HG03520 (cell line): ENCODE measurements at regions not wholly inside any gene's neighbourhood (a gene's known extent, or its start where the extent isn't known, plus 50 kb on each side); places are given as distances from the start of the nearest gene placed in this dataset.
A peak's percentile ranks its signal among the peaks of the same experiment; 100 is the strongest.
"Not testable (repeated sequence)": the region's sequence is repeated elsewhere in the genome, so short reads cannot be mapped to it uniquely, and the experiment has no call there.

ENCODE experiments used
- ATAC-seq: cut with Tn5 transposase; IDR thresholded peaks from one replicate; pipeline ENCODE4 v1.9.1; 2021; ENCODE audit warnings: mild to moderate bottlenecking, moderate library complexity; ENCODE audit not compliant: unreplicated experiment

- ATAC-seq: no peak
These were observed 94.9 kb upstream of the GOT2 start for GRCh38 chr16:58828901-58829545.

- ATAC-seq: no peak
These were observed 90.1 kb upstream of the GOT2 start for GRCh38 chr16:58824201-58824600.

DNA sequence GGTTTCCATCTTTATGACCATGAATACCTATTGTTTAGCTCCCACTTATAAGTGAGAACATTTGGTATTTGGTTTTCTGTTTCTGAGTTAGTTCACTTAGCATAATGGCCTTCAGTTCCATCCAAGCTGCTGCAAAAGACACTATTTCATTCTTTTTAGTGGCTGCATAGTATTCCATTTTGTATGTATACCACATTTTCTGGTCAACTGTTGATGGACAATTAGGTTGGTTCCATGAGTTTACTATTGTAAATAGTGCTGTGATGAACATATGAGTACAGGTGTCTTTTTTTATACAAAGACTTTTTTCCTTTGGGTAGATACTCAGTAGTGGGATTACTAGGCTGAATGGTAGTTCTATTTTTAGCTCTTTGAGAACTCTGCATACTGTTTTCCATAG lies 87.8 kb upstream of the GOT2 start:
- no peak for ATAC-seq

DNA sequence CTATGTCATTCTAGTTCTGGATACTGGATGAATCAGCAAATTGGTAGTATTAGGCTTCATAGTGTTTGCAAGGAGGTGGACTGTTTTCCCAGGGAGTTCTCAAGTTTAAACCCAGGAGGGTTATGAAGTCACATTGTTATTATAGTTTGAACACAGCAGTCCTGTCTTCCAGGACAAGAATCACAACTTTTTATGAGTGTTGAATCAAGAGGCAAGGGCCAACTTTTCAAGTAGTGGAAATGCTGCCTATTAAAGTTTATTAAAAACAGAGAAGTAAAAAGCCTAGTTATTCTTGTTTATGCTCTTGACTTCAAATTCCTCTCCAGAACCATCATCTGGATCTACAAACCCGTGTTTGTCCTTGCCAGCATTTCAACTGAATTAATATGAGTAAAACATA lies 86.3 kb upstream of the GOT2 start:
- ATAC-seq: no peak

DNA sequence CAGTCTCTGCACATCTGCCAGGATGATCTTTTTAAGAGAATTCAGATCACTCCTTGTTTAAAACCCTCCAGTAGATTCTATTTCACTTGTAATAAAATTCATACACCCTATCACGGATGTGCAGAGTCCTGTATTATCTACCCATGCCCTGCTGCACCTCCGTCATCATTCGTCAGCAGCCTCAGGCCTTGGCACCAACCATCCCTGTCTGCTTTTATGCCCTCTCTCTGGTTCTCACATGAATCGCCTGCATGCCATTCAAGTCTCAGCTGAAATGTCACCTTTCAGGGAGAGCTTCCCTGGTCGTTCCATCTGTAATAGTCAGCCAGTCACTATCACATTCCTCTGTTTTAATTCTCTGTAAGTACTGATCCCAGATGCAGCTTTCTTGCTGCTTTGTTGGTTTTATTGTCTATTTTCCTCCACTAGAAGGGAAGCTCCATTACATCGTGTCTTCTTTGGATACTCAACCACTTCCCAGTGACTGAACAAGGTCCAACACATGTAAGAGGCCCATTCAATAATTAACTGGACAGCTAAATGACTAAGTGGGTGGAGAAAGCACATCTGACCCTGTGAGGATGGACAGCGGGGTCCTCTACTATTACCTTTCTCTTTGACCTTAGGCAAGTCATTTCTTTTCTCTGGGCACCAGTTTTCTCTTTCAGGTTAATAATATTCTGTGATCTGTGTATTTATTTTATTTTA lies 81.2 kb upstream of the GOT2 start:
- ATAC-seq: no peak

GRCh38 chr16:58814348-58814801 lies 80.3 kb upstream of the GOT2 start:
- ATAC-seq: peak; percentile 65

- ATAC-seq: no peak
These were observed 75.1 kb upstream of the GOT2 start for GRCh38 chr16:58809213-58809612.

DNA sequence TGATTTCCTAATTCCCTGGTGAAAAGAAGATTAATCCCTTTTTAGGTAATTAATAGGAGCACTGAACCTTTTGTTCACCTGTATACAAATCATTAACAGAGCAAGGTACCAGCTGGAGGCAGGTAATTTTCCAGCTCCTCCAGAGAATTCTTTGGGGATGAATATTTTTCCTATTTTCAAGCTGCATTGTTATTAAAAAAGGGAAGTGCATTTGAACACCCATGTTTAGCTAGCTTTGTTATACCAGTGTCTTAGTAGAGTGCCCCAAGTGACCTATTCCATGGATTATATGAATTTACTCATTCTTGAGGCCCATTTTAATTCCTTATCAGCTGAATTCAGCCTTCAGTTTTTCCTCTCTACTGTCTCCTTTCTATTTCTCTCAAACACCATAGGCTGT lies 73.2 kb upstream of the GOT2 start:
- ATAC-seq: no peak

GRCh38 chr16:58801838-58802237 lies 67.7 kb upstream of the GOT2 start:
- ATAC-seq: no peak

DNA sequence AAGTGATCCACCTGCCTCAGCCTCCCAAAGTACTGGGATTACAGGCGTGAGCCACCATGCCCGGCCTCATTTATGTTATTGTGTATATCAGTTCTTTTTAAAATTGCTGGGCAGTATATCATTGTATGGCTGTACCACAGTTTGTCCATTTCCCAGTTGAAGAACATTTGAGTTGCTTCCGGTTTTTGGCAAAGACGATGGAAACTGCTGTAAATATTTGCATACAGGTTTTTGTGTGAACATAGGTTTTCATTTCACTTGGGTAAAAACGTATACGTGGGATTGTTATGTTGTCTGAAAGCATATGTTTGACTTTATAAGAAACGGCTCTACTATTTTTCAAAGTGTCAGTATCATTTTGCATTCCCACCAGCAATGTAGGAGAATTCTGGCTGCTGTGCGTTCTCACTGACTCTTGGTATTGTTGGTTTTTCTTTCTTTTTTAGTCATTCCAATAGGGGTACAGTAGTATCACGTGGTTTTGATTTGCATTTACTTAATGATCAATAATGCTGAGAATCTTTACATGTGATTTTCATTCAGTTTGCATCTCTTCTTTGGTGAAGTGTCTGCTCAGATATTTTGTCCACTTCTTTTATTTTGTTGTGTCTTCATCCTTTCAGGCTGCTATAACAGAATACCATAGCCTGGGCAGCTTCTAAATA lies 63.2 kb upstream of the GOT2 start:
- ATAC-seq: no peak

DNA sequence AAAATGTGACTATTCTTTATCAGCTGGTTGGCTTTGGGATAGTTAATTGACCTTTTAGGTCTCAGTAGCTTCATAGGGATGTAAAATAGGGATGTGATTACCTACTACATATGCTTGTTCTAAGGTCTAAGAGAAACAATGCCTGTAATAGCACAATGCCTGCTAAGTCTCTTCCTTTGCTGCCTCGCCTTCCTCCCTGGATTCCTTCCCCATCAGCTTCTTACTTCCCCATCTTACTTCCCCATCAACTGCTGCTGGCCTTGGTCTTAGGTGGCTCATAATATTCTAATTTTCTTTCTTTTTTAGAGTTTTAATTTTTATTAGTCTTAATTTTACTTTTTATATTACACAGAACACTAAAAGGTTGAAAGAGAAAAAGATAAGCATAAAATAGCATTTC lies 59.2 kb upstream of the GOT2 start:
- no peak for ATAC-seq

DNA sequence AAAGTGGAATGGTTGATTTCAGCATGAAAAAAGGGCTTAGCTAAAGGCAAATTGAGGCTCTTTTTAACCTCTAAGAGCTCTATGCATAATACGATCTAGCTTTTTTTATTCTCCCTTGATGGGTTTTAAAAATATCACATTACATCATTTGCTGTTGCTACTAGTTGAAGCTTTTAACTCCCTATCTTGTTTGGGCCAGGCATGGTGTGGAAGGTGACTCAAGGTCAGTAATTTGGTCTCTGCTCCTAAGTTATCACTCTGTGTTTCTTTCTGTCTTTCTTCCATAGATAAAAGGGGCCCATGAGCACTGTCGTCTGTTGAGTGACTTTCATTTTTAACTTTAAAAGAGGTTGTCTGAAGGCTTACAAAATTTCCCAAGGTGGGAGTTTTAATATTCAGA lies 58.1 kb upstream of the GOT2 start:
- ATAC-seq: no peak

DNA sequence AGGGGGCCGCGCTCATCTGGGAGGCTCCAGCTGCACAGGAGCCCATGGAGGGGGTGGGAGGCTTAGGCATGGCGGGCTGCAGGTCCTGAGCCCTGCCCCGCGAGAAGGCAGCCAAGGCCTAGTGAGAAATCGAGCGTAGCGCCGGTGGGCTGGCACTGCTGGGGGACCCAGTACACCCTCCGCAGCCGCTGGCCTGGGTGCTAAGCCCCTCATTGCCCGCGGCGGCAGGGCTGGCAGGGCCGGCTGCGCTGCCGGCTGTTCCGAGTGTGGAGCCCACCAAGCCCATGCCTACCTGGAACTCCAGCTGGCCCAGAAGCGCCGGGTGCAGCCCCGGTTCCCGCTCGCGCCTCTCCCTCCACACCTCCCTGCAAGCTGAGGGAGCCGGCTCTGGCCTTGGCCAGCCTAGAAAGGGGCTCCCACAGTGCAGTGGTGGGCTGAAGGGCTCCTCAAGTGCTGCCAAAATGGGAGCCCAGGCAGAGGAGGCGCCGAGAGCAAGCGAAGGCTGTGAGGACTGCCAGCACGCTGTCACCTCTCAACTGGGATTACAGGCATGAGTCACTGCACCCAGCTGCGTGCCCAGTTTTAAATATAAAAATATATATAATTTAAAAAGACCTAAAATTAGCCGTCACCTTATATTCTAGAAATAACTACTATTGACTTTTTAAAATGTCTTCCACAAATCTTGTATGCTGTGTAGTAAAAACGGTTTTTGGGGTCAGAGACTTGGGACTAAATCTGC lies 56.9 kb upstream of the GOT2 start:
- not testable (repeated sequence) for ATAC-seq

GRCh38 chr16:58789351-58789750 lies 55.2 kb upstream of the GOT2 start:
- ATAC-seq: no peak
